Thoracic aorta (tissue), 2 donors: ENCODE measurements at regions not wholly inside any gene's neighbourhood (a gene's known extent, or its start where the extent isn't known, plus 50 kb on each side); places are given as distances from the start of the nearest gene placed in this dataset.
"Not testable (repeated sequence)": the region's sequence is repeated elsewhere in the genome, so short reads cannot be mapped to it uniquely, and the experiment has no call there.

Experiments
- ATAC-seq: fragments of 150-250 bp; one replicate; pipeline ENCODE4 v1.8.0; 2017; ENCODE audit warnings: low read depth; ENCODE audit not compliant: insufficient number of reproducible peaks, low FRiP score
- DNase-seq: peaks from one replicate; pipeline ENCODE4 v3.0.0-alpha.2; 2020; ENCODE audit warnings: low spot score
- H3K27ac ChIP-seq, 2 donors: fragments of 200-600 bp; sonication (generic); 1 replicate in 1 of 2; 2 replicates in 1 of 2; pipeline ENCODE4 v1.5.1; 2016; ENCODE audit warnings: mild to moderate bottlenecking in 2 of 2, moderate library complexity in 2 of 2
- H3K27me3 ChIP-seq: fragments of 200-600 bp; sonication (generic); replicated peaks from 2 replicates; pipeline ENCODE4 v1.6.0; 2016; ENCODE audit warnings: mild to moderate bottlenecking; ENCODE audit not compliant: insufficient read depth
- H3K36me3 ChIP-seq: fragments of 200-600 bp; sonication (generic); one replicate; pipeline ENCODE4 v1.5.1; 2016
- H3K4me1 ChIP-seq, 2 donors: fragments of 200-600 bp; sonication (generic); 1 replicate in 1 of 2; 2 replicates in 1 of 2; pipeline versions ENCODE4 v1.5.1 to v1.6.0; 2016; ENCODE audit warnings: low read depth in 2 of 2, mild to moderate bottlenecking in 1 of 2; ENCODE audit not compliant: control insufficient read depth in 1 of 2
- H3K4me3 ChIP-seq: fragments of 200-600 bp; sonication (generic); 2 replicates; pipeline ENCODE4 v1.5.1; 2016; ENCODE audit warnings: mild to moderate bottlenecking
- H3K9me3 ChIP-seq: fragments of 200-600 bp; sonication (generic); 2 replicates; pipeline ENCODE4 v1.5.1; 2016
- CTCF ChIP-seq: fragments of 200-600 bp; sonication (generic); IDR thresholded peaks from one replicate; pipeline ENCODE4 v1.5.1; 2019; ENCODE audit warnings: antibody characterized with exemption

- no peaks in the 10 kb centered on the region for H3K27me3 ChIP-seq
- no peak for ATAC-seq
- H3K9me3 ChIP-seq: no peaks in the 10 kb centered on the region
- no peak overlapping the region for H3K4me3 ChIP-seq
- H3K4me1 ChIP-seq: no peaks in the 10 kb centered on the region
- no peak overlapping the region for H3K27ac ChIP-seq
- no peaks in the 10 kb centered on the region for H3K36me3 ChIP-seq
- TF ChIP-seq CTCF: no peak
- no peak for DNase-seq
Measured at GRCh38 chr5:43798740-43799139, 195.8 kb downstream of the NNT start.

DNA sequence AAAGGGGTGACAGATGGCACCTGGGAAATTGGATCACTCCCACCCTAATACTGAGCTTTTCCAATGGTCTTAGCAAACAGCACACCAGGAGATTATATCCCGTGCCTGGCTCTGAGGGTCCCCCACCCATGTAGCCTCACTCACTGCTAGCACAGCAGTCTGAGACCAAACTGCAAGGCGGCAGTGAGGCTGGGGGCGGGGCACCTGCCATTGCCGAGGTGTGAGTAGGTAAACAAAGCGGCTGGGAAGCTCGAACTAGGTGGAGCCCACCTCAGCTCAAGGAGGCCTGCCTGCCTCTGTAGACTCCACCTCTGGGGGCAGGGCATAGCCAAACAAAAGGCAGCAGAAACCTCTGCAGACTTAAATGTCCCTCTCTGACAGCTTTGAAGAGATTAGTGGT, 188.9 kb downstream of the NNT start:
- not testable (repeated sequence) for H3K4me1 ChIP-seq, ATAC-seq, H3K27ac ChIP-seq, H3K36me3 ChIP-seq, DNase-seq, H3K27me3 ChIP-seq, H3K9me3 ChIP-seq, H3K4me3 ChIP-seq

- TF ChIP-seq CTCF: no peak
- Histone ChIP-seq H3K4me3 (no peak overlapping the region), H3K36me3 (no peaks in the 10 kb centered on the region), H3K4me1 (peaks cover 0 to 5% of the 10 kb centered on the region in 2 donors), H3K9me3 (no peaks in the 10 kb centered on the region), H3K27me3 (no peaks in the 10 kb centered on the region), H3K27ac (no peak overlapping the region)
- no peak for DNase-seq
- ATAC-seq: no peak
Measured at GRCh38 chr5:43785198-43785597, 182.2 kb downstream of the NNT start.

DNA sequence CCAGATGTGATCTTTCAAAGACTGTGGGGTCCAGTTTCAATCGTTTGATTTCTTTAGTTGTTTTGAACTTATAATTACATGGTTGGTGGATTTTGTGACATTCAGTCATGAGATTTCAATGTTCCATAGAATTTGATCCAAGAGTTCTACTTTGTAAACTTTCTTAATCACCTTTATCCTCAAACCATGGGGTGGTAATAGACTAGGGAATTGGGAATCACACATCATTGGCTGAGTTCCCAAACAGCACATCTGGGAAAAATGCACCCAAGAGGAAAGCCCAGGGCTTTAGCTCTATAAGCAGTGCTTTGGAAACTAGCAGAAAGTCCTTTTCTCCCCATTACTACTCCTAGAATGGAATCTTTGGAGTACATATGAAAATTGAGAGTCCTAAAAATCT, 177.6 kb downstream of the NNT start:
- DNase-seq: no peak
- peak overlapping the region; percentile 5 to 34 for H3K27ac ChIP-seq
- H3K9me3 ChIP-seq: no peaks in the 10 kb centered on the region
- peaks cover 0 to 5% of the 10 kb centered on the region in 2 donors for H3K4me1 ChIP-seq
- no peak overlapping the region for H3K4me3 ChIP-seq
- no peak for TF ChIP-seq CTCF
- no peaks in the 10 kb centered on the region for H3K27me3 ChIP-seq
- no peak for ATAC-seq
- H3K36me3 ChIP-seq: no peaks in the 10 kb centered on the region

DNA sequence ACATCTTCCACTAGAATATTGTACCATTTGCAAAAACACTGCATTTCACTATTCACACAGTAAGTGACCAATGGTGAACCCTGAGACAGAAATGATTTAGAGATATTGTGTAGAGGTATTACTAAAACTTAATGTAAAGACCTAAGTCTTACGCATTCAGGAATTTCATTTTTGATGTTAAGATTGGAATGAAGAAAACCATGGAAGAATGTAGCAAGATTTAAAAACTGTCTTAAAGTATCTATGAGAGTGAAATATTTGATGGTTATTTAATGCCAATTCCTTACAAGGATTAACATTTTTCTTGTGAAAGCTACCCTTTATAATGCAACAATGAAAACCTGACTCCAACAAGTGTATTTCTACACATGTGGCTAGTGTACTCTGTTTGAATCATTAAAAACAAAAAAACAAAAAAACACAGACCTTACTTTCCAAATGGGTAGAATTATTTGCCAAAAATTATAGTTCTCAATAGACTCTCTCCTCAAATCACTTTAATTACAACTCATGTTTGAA, 172.0 kb downstream of the NNT start:
- Histone ChIP-seq H3K27ac (no peak overlapping the region), H3K9me3 (no peaks in the 10 kb centered on the region), H3K27me3 (no peaks in the 10 kb centered on the region), H3K4me3 (no peak overlapping the region), H3K4me1 (peaks cover 0 to 9% of the 10 kb centered on the region in 2 donors), H3K36me3 (no peaks in the 10 kb centered on the region)
- TF ChIP-seq CTCF: no peak
- no peak for DNase-seq
- no peak for ATAC-seq

DNA sequence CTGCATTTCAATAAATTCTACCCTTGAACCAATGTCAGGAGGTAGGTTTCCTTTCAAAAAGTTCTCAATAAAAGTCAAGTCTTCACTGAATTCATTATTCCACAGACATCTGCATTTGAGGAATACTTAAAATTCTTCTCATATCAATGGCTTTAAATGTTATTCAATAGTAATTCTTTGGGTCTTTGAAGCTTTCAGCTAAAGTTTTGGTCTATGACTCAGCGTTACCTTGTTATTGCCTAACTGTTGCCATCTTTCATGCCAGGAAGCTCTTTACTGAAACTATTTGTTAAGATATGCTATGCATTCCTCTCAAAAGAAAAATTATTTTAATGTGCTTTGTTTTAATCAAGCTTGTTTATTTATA, 170.5 kb downstream of the NNT start:
- H3K27ac ChIP-seq: no peak overlapping the region
- no peaks in the 10 kb centered on the region for H3K27me3 ChIP-seq
- TF ChIP-seq CTCF: no peak
- DNase-seq (no peak), ATAC-seq (no peak)
- no peak overlapping the region for H3K4me3 ChIP-seq
- H3K9me3 ChIP-seq: no peaks in the 10 kb centered on the region
- no peaks in the 10 kb centered on the region for H3K36me3 ChIP-seq
- H3K4me1 ChIP-seq: peaks cover 3 to 9% of the 10 kb centered on the region in 2 donors
